ENCODE measurements at regions not wholly inside any gene's neighbourhood (a gene's known extent, or its start where the extent isn't known, plus 50 kb on each side); places are given as distances from the start of the nearest gene placed in this dataset.

GRCh38 chr10:108822026-108822425, 1101.3 kb downstream of the XPNPEP1 start:
- H2AK9ac ChIP-seq (replicated peaks; ENCODE audit: low read depth, low read length, poor library complexity) = no peak overlapping the region
- no peak overlapping the region for H3K4me3 ChIP-seq (ENCODE audit: insufficient read depth, low read depth, low read length)
- H3K27ac ChIP-seq (ENCODE audit: insufficient read depth, low read length) = no peak overlapping the region
- H2AK5ac ChIP-seq (ENCODE audit: low read depth, low read length) = no peak overlapping the region
- H4K20me1 ChIP-seq (ENCODE audit: insufficient read depth, low read length) = no peaks in the 10 kb centered on the region
- no peaks in the 10 kb centered on the region for H3K79me1 ChIP-seq (ENCODE audit: low read depth in 1 of 2, low read length in 2 of 2)
- no peak overlapping the region for H2AFZ ChIP-seq (replicated peaks; ENCODE audit: low read length, poor library complexity)
- no peak overlapping the region for H4K5ac ChIP-seq (ENCODE audit: low read depth, low read length)
- H4K8ac ChIP-seq (ENCODE audit: low read depth in 2 of 2, low read length in 2 of 2) = no peak overlapping the region
- POLR2A ChIA-PET (ENCODE audit: unreplicated experiment) = no interaction called here
- no peak overlapping the region for H2BK20ac ChIP-seq (ENCODE audit: low read depth, low read length)
- CTCF ChIA-PET = no interaction called here
- no peaks in the 10 kb centered on the region for H3K27me3 ChIP-seq (ENCODE audit: control insufficient read depth, insufficient read depth, low read length)
- no peak overlapping the region for H3K4me2 ChIP-seq (ENCODE audit: low read depth, low read length)
- no peaks in the 10 kb centered on the region for H3K9me1 ChIP-seq (ENCODE audit: insufficient read depth, low read length)
- no peak overlapping the region for H3K4ac ChIP-seq (ENCODE audit: low read depth, low read length)
- in situ Hi-C loops (cut with MboI; ENCODE audit: low sequenced_read_pairs) = no loop called here
- no TSS peak for BruUV-seq (replicated peaks)
- H3K4me1 ChIP-seq (ENCODE audit: control insufficient read depth, insufficient read depth, low read length) = no peaks in the 10 kb centered on the region
- H2BK15ac ChIP-seq (ENCODE audit: low read depth, low read length) = no peak overlapping the region
- no peak overlapping the region for H2BK120ac ChIP-seq (ENCODE audit: low read depth, low read length)
- H3K9me3 ChIP-seq (ENCODE audit: control insufficient read depth, insufficient read depth, low read length) = peaks cover 2% of the 10 kb centered on the region; the same call in 1 of the 2 replicates
- no peak overlapping the region for H2BK5ac ChIP-seq (ENCODE audit: low read depth, low read length, poor library complexity, severe bottlenecking)
- no peaks in the 10 kb centered on the region for H3K36me3 ChIP-seq (ENCODE audit: control insufficient read depth, insufficient read depth, low read length)
- H3K18ac ChIP-seq (ENCODE audit: low read depth, low read length) = no peak overlapping the region
- intact Hi-C loops (cut with micrococcal nuclease) = no loop called here
- no peak overlapping the region for H3K14ac ChIP-seq (replicated peaks; ENCODE audit: low read depth, low read length)
- no peak for TF ChIP-seq BHLHE40 (IDR thresholded peaks at IDR 0.05; ENCODE audit: low read depth, low read length)
- no peak for TF ChIP-seq FOS (IDR thresholded peaks at IDR 0.05; ENCODE audit: low read depth, low read length)
- TF ChIP-seq MXI1 (IDR thresholded peaks at IDR 0.05; ENCODE audit: borderline replicate concordance, low read depth, low read length) = no peak
- no peak for TF ChIP-seq RAD21 (IDR thresholded peaks at IDR 0.05; ENCODE audit: low read length)
- TF ChIP-seq, protein P1, sequence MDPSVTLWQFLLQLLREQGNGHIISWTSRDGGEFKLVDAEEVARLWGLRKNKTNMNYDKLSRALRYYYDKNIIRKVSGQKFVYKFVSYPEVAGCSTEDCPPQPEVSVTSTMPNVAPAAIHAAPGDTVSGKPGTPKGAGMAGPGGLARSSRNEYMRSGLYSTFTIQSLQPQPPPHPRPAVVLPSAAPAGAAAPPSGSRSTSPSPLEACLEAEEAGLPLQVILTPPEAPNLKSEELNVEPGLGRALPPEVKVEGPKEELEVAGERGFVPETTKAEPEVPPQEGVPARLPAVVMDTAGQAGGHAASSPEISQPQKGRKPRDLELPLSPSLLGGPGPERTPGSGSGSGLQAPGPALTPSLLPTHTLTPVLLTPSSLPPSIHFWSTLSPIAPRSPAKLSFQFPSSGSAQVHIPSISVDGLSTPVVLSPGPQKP (IDR thresholded peaks at IDR 0.05; ENCODE audit: borderline replicate concordance, low read depth, low read length) = no peak
- TF ChIP-seq NFE2L2 (IDR thresholded peaks at IDR 0.05; ENCODE audit: low read depth, low read length) = no peak
- TF ChIP-seq RFX5 (IDR thresholded peaks at IDR 0.05; ENCODE audit: low read depth, low read length) = no peak
- no peak overlapping the region for H3K56ac ChIP-seq (ENCODE audit: extremely low read depth, insufficient read depth, low read length)
- DNase-seq (no peak), ATAC-seq (ENCODE audit: low read depth) (no peak)
- dilution Hi-C loops (cut with HindIII; ENCODE audit: low sequenced_read_pairs, unreplicated experiment) = no loop called here
- no peak overlapping the region for H3K23ac ChIP-seq (ENCODE audit: low read depth, low read length)
- no peak overlapping the region for H3K9ac ChIP-seq (ENCODE audit: low read depth, low read length)
- H4K91ac ChIP-seq (ENCODE audit: insufficient read depth, low read depth, low read length) = no peak overlapping the region

Data from IMR-90 (cell line).